PFSK-1 (cell line): ENCODE measurements at regions not wholly inside any gene's neighbourhood (a gene's known extent, or its start where the extent isn't known, plus 50 kb on each side); places are given as distances from the start of the nearest gene placed in this dataset.

ENCODE experiments used
- POLR2AphosphoS5 ChIP-seq: IDR thresholded peaks from 2 replicates; pipeline ENCODE4 v1.6.1; 2012; ENCODE audit warnings: low read depth, mild to moderate bottlenecking, control low read depth, low read length, moderate library complexity
- SIN3A ChIP-seq: IDR thresholded peaks from 2 replicates; pipeline ENCODE4 v1.6.1; 2012; ENCODE audit warnings: mild to moderate bottlenecking, low read length, moderate library complexity, borderline replicate concordance; ENCODE audit not compliant: insufficient read depth

- TF ChIP-seq POLR2AphosphoS5 (no peak), SIN3A (no peak)
Measured at GRCh38 chr1:56113679-56114078, 465.7 kb downstream of the PLPP3 start.
